Karpas-422 (cell line): ENCODE measurements at regions not wholly inside any gene's neighbourhood (a gene's known extent, or its start where the extent isn't known, plus 50 kb on each side); places are given as distances from the start of the nearest gene placed in this dataset.
"Not testable (repeated sequence)": the region's sequence is repeated elsewhere in the genome, so short reads cannot be mapped to it uniquely, and the experiment has no call there.

Experiments used
- DNase-seq: peaks from one replicate; pipeline ENCODE4 v3.0.0-alpha.2; 2015
- H2AFZ ChIP-seq: fragments of 200-600 bp; sonication (generic); 2 replicates; pipeline ENCODE4 v1.6.1; 2014; ENCODE audit warnings: antibody characterized with exemption, low read length, mixed read lengths
- H3K27ac ChIP-seq: fragments of 200-600 bp; sonication (generic); 2 replicates; pipeline ENCODE4 v1.5.1; 2014; ENCODE audit warnings: mild to moderate bottlenecking, low read length, moderate library complexity
- H3K27me3 ChIP-seq: fragments of 200-600 bp; sonication (generic); 2 replicates; pipeline ENCODE4 v1.6.1; 2014; ENCODE audit warnings: low read length, mixed read lengths
- H3K36me3 ChIP-seq: fragments of 200-600 bp; sonication (generic); 2 replicates; pipeline ENCODE4 v1.6.1; 2014; ENCODE audit warnings: low read length, mixed read lengths; ENCODE audit not compliant: insufficient read depth
- H3K4me1 ChIP-seq: fragments of 200-600 bp; sonication (generic); 2 replicates; pipeline ENCODE4 v1.6.1; 2014; ENCODE audit warnings: mild to moderate bottlenecking, low read length, mixed read lengths
- H3K4me2 ChIP-seq: fragments of 200-600 bp; sonication (generic); 2 replicates; pipeline ENCODE4 v1.6.1; 2014; ENCODE audit warnings: low read length, low read depth, mild to moderate bottlenecking; ENCODE audit not compliant: poor library complexity, severe bottlenecking
- H3K4me3 ChIP-seq: fragments of 200-600 bp; sonication (generic); 2 replicates; pipeline ENCODE4 v1.5.1; 2014; ENCODE audit warnings: mild to moderate bottlenecking, antibody characterized with exemption, low read length, mixed read lengths
- H3K79me2 ChIP-seq: fragments of 200-600 bp; sonication (generic); 2 replicates; pipeline ENCODE4 v1.6.1; 2014; ENCODE audit warnings: mild to moderate bottlenecking, low read length, mixed read lengths
- H3K9ac ChIP-seq: fragments of 200-600 bp; sonication (generic); 2 replicates; pipeline ENCODE4 v1.6.0; 2014; ENCODE audit warnings: low read length
- H3K9me2 ChIP-seq: fragments of 200-600 bp; sonication (generic), shearing (Covaris generic); replicated peaks from 2 replicates; pipeline ENCODE4 v1.6.0; 2014; ENCODE audit warnings: mild to moderate bottlenecking, low read length, moderate library complexity; ENCODE audit not compliant: insufficient read depth
- H3K9me3 ChIP-seq: fragments of 300-700, 200-600 bp; sonication (generic); 2 replicates; pipeline ENCODE4 v1.6.1; 2014; ENCODE audit warnings: low read length, mixed read lengths
- H4K20me1 ChIP-seq: fragments of 200-600 bp; sonication (generic); 2 replicates; pipeline ENCODE4 v1.6.1; 2014; ENCODE audit warnings: mild to moderate bottlenecking, antibody characterized with exemption, low read length, low read depth; ENCODE audit not compliant: insufficient read depth

DNA sequence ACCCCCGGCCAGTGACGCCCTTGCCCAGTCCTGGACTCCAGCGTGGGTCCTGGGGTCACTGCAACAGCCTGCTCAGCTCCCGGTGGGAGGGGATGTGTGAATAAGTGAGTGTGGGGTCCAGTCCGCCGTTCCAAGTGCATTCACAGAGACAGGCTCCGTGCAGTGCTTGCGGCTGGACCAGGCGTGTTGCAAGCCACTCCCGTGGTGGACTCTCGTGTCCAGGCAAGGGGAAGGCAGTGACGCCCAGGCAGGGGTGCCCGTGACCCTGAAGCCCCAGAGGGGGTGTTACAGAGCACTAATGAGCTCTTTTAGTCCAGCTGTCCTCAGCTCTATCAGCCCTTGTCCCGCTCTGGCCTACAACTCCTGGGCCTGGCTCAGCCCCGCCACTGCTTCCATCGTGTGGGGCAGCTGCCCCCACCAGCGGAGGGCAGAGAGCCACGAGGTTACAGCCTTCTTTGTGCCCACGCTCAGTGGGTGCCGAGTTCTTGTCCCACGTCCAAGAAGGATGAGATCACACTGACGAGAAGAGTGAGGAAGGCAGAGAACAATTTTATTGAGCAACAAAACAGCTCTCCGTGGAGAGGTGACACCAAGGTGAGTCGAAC, 1807.5 kb downstream of the LRRC4C start:
- Histone ChIP-seq H3K36me3 (no peaks in the 10 kb centered on the region), H3K4me3 (no peak overlapping the region), H3K27me3 (no peaks in the 10 kb centered on the region), H3K9me2 (no peaks in the 10 kb centered on the region), H3K79me2 (no peaks in the 10 kb centered on the region), H4K20me1 (no peaks in the 10 kb centered on the region), H3K9ac (no peak overlapping the region), H3K9me3 (peaks cover 37% of the 10 kb centered on the region), H3K4me2 (no peak overlapping the region), H2AFZ (no peak overlapping the region), H3K27ac (no peak overlapping the region), H3K4me1 (no peaks in the 10 kb centered on the region)
- DNase-seq = no peak

- Histone ChIP-seq H3K9me3 (peaks cover 36% of the 10 kb centered on the region), H3K27ac (no peak overlapping the region), H3K9ac (no peak overlapping the region), H3K9me2 (no peaks in the 10 kb centered on the region), H3K4me3 (no peak overlapping the region), H3K79me2 (no peaks in the 10 kb centered on the region), H4K20me1 (no peaks in the 10 kb centered on the region), H2AFZ (no peak overlapping the region), H3K4me1 (no peaks in the 10 kb centered on the region), H3K27me3 (no peaks in the 10 kb centered on the region), H3K4me2 (no peak overlapping the region), H3K36me3 (no peaks in the 10 kb centered on the region)
- no peak for DNase-seq
Measured at GRCh38 chr11:39641751-39642150, 1817.7 kb downstream of the LRRC4C start.

- no peaks in the 10 kb centered on the region for H3K4me1 ChIP-seq
- no peaks in the 10 kb centered on the region for H3K36me3 ChIP-seq
- H3K27ac ChIP-seq = no peak overlapping the region
- H3K9me2 ChIP-seq = no peaks in the 10 kb centered on the region
- no peaks in the 10 kb centered on the region for H3K79me2 ChIP-seq
- no peak overlapping the region for H3K4me3 ChIP-seq
- no peaks in the 10 kb centered on the region for H3K27me3 ChIP-seq
- peaks cover 26% of the 10 kb centered on the region for H3K9me3 ChIP-seq
- H3K9ac ChIP-seq = no peak overlapping the region
- H3K4me2 ChIP-seq = no peak overlapping the region
- H2AFZ ChIP-seq = no peak overlapping the region
- DNase-seq = no peak
- H4K20me1 ChIP-seq = no peaks in the 10 kb centered on the region
Measured at GRCh38 chr11:39630365-39630764, 1829.1 kb downstream of the LRRC4C start.

GRCh38 chr11:39628311-39628710, 1831.1 kb downstream of the LRRC4C start:
- H2AFZ ChIP-seq = no peak overlapping the region
- no peak overlapping the region for H3K9ac ChIP-seq
- no peaks in the 10 kb centered on the region for H3K27me3 ChIP-seq
- H3K9me2 ChIP-seq = no peaks in the 10 kb centered on the region
- H3K27ac ChIP-seq = no peak overlapping the region
- peaks cover 29% of the 10 kb centered on the region for H3K9me3 ChIP-seq
- no peaks in the 10 kb centered on the region for H3K79me2 ChIP-seq
- DNase-seq = no peak
- no peaks in the 10 kb centered on the region for H3K36me3 ChIP-seq
- no peak overlapping the region for H3K4me3 ChIP-seq
- no peak overlapping the region for H3K4me2 ChIP-seq
- H4K20me1 ChIP-seq = no peaks in the 10 kb centered on the region
- H3K4me1 ChIP-seq = no peaks in the 10 kb centered on the region

GRCh38 chr11:39620309-39620708, 1839.1 kb downstream of the LRRC4C start:
- H3K27me3 ChIP-seq, H3K4me2 ChIP-seq, H3K9ac ChIP-seq, H3K36me3 ChIP-seq, H3K9me2 ChIP-seq, H2AFZ ChIP-seq, H3K4me3 ChIP-seq, H3K79me2 ChIP-seq, DNase-seq, H3K4me1 ChIP-seq, H4K20me1 ChIP-seq, H3K27ac ChIP-seq: not testable (repeated sequence)
- peaks cover 30% of the 10 kb centered on the region for H3K9me3 ChIP-seq

- Histone ChIP-seq H3K4me1 (no peaks in the 10 kb centered on the region), H3K9ac (no peak overlapping the region)
Measured at GRCh38 chr11:39617971-39618370, 1841.5 kb downstream of the LRRC4C start.

GRCh38 chr11:39589391-39589790, 1870.1 kb downstream of the LRRC4C start:
- Histone ChIP-seq H3K4me3 (no peak overlapping the region), H3K4me2 (no peak overlapping the region), H2AFZ (no peak overlapping the region), H3K9ac (no peak overlapping the region), H3K36me3 (no peaks in the 10 kb centered on the region), H3K27me3 (no peaks in the 10 kb centered on the region), H3K9me3 (peaks cover 30% of the 10 kb centered on the region), H3K27ac (no peak overlapping the region), H3K79me2 (no peaks in the 10 kb centered on the region), H3K4me1 (no peaks in the 10 kb centered on the region), H3K9me2 (no peaks in the 10 kb centered on the region), H4K20me1 (no peaks in the 10 kb centered on the region)
- DNase-seq = no peak

More at GRCh38 chr11:39617971-39618370, 1841.5 kb downstream of the LRRC4C start:
- Histone ChIP-seq H3K4me3 (no peak overlapping the region), H2AFZ (no peak overlapping the region), H3K9me3 (peaks cover 36% of the 10 kb centered on the region), H3K27ac (no peak overlapping the region), H3K36me3 (no peaks in the 10 kb centered on the region), H3K27me3 (no peaks in the 10 kb centered on the region), H3K79me2 (no peaks in the 10 kb centered on the region), H4K20me1 (no peaks in the 10 kb centered on the region), H3K4me2 (no peak overlapping the region), H3K9me2 (no peaks in the 10 kb centered on the region)
- no peak for DNase-seq

- Histone ChIP-seq H3K9me3 (peaks cover 30% of the 10 kb centered on the region), H3K27me3 (no peaks in the 10 kb centered on the region), H3K9me2 (no peaks in the 10 kb centered on the region), H3K4me2 (no peak overlapping the region), H4K20me1 (no peaks in the 10 kb centered on the region), H3K9ac (no peak overlapping the region), H3K79me2 (no peaks in the 10 kb centered on the region), H3K4me3 (no peak overlapping the region), H3K36me3 (no peaks in the 10 kb centered on the region), H3K4me1 (no peaks in the 10 kb centered on the region), H3K27ac (no peak overlapping the region), H2AFZ (no peak overlapping the region)
- no peak for DNase-seq
Measured at GRCh38 chr11:39586036-39586435, 1873.4 kb downstream of the LRRC4C start.

GRCh38 chr11:39571081-39571480, 1888.4 kb downstream of the LRRC4C start:
- H3K9me3 ChIP-seq = peaks cover 22% of the 10 kb centered on the region
- H3K27ac ChIP-seq = no peak overlapping the region
- no peak overlapping the region for H2AFZ ChIP-seq
- no peak for DNase-seq
- no peaks in the 10 kb centered on the region for H3K36me3 ChIP-seq
- H3K27me3 ChIP-seq = no peaks in the 10 kb centered on the region
- H3K79me2 ChIP-seq = no peaks in the 10 kb centered on the region
- no peak overlapping the region for H3K4me3 ChIP-seq
- H4K20me1 ChIP-seq = no peaks in the 10 kb centered on the region
- no peaks in the 10 kb centered on the region for H3K9me2 ChIP-seq
- no peaks in the 10 kb centered on the region for H3K4me1 ChIP-seq
- H3K4me2 ChIP-seq = no peak overlapping the region
- H3K9ac ChIP-seq = no peak overlapping the region
